NCI-H2171 (cell line): ENCODE measurements at regions not wholly inside any gene's neighbourhood (a gene's known extent, or its start where the extent isn't known, plus 50 kb on each side); places are given as distances from the start of the nearest gene placed in this dataset.
"Not testable (repeated sequence)": the region's sequence is repeated elsewhere in the genome, so short reads cannot be mapped to it uniquely, and the experiment has no call there.

Source experiments
- DNase-seq: peaks from one replicate; lab custom pipeline; 2025; lab: John Stamatoyannopoulos, UW

- no peak for DNase-seq
These were observed 175.8 kb upstream of the ADCY2 start for GRCh38 chr5:7220156-7220555.

GRCh38 chr5:7221041-7221440 is 174.9 kb upstream of the ADCY2 start:
- DNase-seq, result no peak

GRCh38 chr5:7225826-7226225 is 170.1 kb upstream of the ADCY2 start:
- DNase-seq, result no peak

- DNase-seq, result no peak
These were observed 153.7 kb upstream of the ADCY2 start for GRCh38 chr5:7242118-7242710.

- no peak for DNase-seq
These were observed 151.7 kb upstream of the ADCY2 start for GRCh38 chr5:7244208-7244607.

GRCh38 chr5:7245121-7245651 is 150.8 kb upstream of the ADCY2 start:
- DNase-seq, result no peak

GRCh38 chr5:7246287-7246686 is 149.7 kb upstream of the ADCY2 start:
- no peak for DNase-seq

GRCh38 chr5:7250004-7250403 is 145.9 kb upstream of the ADCY2 start:
- no peak for DNase-seq

GRCh38 chr5:7250611-7251010 is 145.3 kb upstream of the ADCY2 start:
- no peak for DNase-seq

- no peak for DNase-seq
These were observed 144.8 kb upstream of the ADCY2 start for GRCh38 chr5:7251132-7251531.

GRCh38 chr5:7261049-7261448 is 134.9 kb upstream of the ADCY2 start:
- DNase-seq, result peak; percentile 10

- no peak for DNase-seq
These were observed 134.0 kb upstream of the ADCY2 start for GRCh38 chr5:7261900-7262299.

GRCh38 chr5:7263398-7264015 is 132.4 kb upstream of the ADCY2 start:
- not testable (repeated sequence) for DNase-seq

GRCh38 chr5:7265776-7266175 is 130.2 kb upstream of the ADCY2 start:
- not testable (repeated sequence) for DNase-seq

- DNase-seq, result not testable (repeated sequence)
These were observed 127.2 kb upstream of the ADCY2 start for GRCh38 chr5:7268722-7269121.

GRCh38 chr5:7269591-7270274 is 126.2 kb upstream of the ADCY2 start:
- DNase-seq, result no peak

GRCh38 chr5:7271435-7272084 is 124.4 kb upstream of the ADCY2 start:
- no peak for DNase-seq

GRCh38 chr5:7272408-7272965 is 123.5 kb upstream of the ADCY2 start:
- no peak for DNase-seq

- no peak for DNase-seq
These were observed 121.7 kb upstream of the ADCY2 start for GRCh38 chr5:7274203-7274602.

- not testable (repeated sequence) for DNase-seq
These were observed 106.3 kb upstream of the ADCY2 start for GRCh38 chr5:7289634-7290033.

GRCh38 chr5:7297821-7298220 is 98.1 kb upstream of the ADCY2 start:
- not testable (repeated sequence) for DNase-seq

GRCh38 chr5:7299731-7300130 is 96.2 kb upstream of the ADCY2 start:
- not testable (repeated sequence) for DNase-seq
